Neuronal stem cell (in vitro differentiated cells): ENCODE measurements at regions not wholly inside any gene's neighbourhood (a gene's known extent, or its start where the extent isn't known, plus 50 kb on each side); places are given as distances from the start of the nearest gene placed in this dataset.

Experiments used
- DNase-seq: peaks from one replicate; pipeline ENCODE4 v3.0.0-alpha.2; 2013; ENCODE audit warnings: low spot score
- H2AFZ ChIP-seq: one replicate; pipeline ENCODE4 v1.6.1; 2013; ENCODE audit warnings: mild to moderate bottlenecking, low read length, inconsistent platforms
- H2AK5ac ChIP-seq: 2 replicates; pipeline ENCODE4 v1.6.1; 2013; ENCODE audit warnings: low read depth, mild to moderate bottlenecking, inconsistent platforms, low read length, moderate library complexity, mixed read lengths
- H2BK120ac ChIP-seq: 2 replicates; pipeline ENCODE4 v1.6.1; 2013; ENCODE audit warnings: low read depth, mild to moderate bottlenecking, inconsistent platforms, low read length, moderate library complexity, mixed read lengths
- H2BK12ac ChIP-seq: one replicate; pipeline ENCODE4 v1.6.1; 2013; ENCODE audit warnings: low read length, inconsistent platforms
- H2BK15ac ChIP-seq: 2 replicates; pipeline ENCODE4 v1.6.1; 2013; ENCODE audit warnings: mild to moderate bottlenecking, low read length, inconsistent platforms, mixed read lengths
- H2BK5ac ChIP-seq: one replicate; pipeline ENCODE4 v1.6.1; 2013; ENCODE audit warnings: inconsistent platforms, mild to moderate bottlenecking, low read length, moderate library complexity
- H3K14ac ChIP-seq: one replicate; pipeline ENCODE4 v1.6.1; 2013; ENCODE audit warnings: low read length, inconsistent platforms
- H3K18ac ChIP-seq: 2 replicates; pipeline ENCODE4 v1.6.1; 2013; ENCODE audit warnings: low read length, inconsistent platforms
- H3K23ac ChIP-seq: 2 replicates; pipeline ENCODE4 v1.6.1; 2013; ENCODE audit warnings: low read depth, mild to moderate bottlenecking, mixed read lengths, low read length, inconsistent platforms; ENCODE audit not compliant: poor library complexity
- H3K27ac ChIP-seq: replicated peaks from 3 replicates; pipeline ENCODE4 v1.5.1; 2013; ENCODE audit warnings: low read length, inconsistent platforms
- H3K27me3 ChIP-seq, 3 experiments: 2 replicates each; pipeline ENCODE4 v1.6.1; 2013; ENCODE audit warnings: low read length in 3 of 3, mild to moderate bottlenecking in 2 of 3, inconsistent platforms in 1 of 3, low read depth in 1 of 3, mixed read lengths in 1 of 3, moderate library complexity in 1 of 3; ENCODE audit not compliant: control insufficient read depth in 3 of 3, insufficient read depth in 3 of 3
- H3K36me3 ChIP-seq, 2 donors: replicated peaks in 1 of 2; 2 replicates each; pipeline ENCODE4 v1.6.1; 2013; ENCODE audit warnings: low read length in 2 of 2; ENCODE audit not compliant: control insufficient read depth in 2 of 2, insufficient read depth in 2 of 2
- H3K4ac ChIP-seq: 2 replicates; pipeline ENCODE4 v1.6.1; 2013; ENCODE audit warnings: inconsistent platforms, mild to moderate bottlenecking, low read length, moderate library complexity
- H3K4me1 ChIP-seq, 2 donors: 1 replicate in 1 of 2; 2 replicates in 1 of 2; pipeline ENCODE4 v1.6.1; 2013; ENCODE audit warnings: low read length in 2 of 2, low read depth in 1 of 2; ENCODE audit not compliant: control insufficient read depth in 2 of 2, insufficient read depth in 1 of 2
- H3K4me2 ChIP-seq: one replicate; pipeline ENCODE4 v1.6.1; 2013; ENCODE audit warnings: mild to moderate bottlenecking, low read length, inconsistent platforms; ENCODE audit not compliant: insufficient read depth, poor library complexity, severe bottlenecking
- H3K4me3 ChIP-seq, 2 donors: 2 replicates each; pipeline ENCODE4 v1.5.1; 2013; ENCODE audit warnings: low read length in 2 of 2, mild to moderate bottlenecking in 2 of 2, inconsistent platforms in 1 of 2, moderate library complexity in 1 of 2
- H3K79me1 ChIP-seq: one replicate; pipeline ENCODE4 v1.6.1; 2013; ENCODE audit warnings: low read depth, mild to moderate bottlenecking, inconsistent platforms, low read length, moderate library complexity
- H3K9ac ChIP-seq: one replicate; pipeline ENCODE4 v1.6.1; 2013; ENCODE audit warnings: mild to moderate bottlenecking, low read depth, low read length, inconsistent platforms; ENCODE audit not compliant: poor library complexity
- H3K9me3 ChIP-seq, 2 donors: replicated peaks in 1 of 2; 2 replicates each; pipeline versions ENCODE3 to v1.6.1; 2013; ENCODE audit warnings: low read length in 2 of 2, mild to moderate bottlenecking in 2 of 2, inconsistent platforms in 1 of 2, low read depth in 1 of 2, mixed read lengths in 1 of 2, moderate library complexity in 1 of 2; ENCODE audit not compliant: control insufficient read depth in 2 of 2, insufficient read depth in 1 of 2
- H4K8ac ChIP-seq: one replicate; pipeline ENCODE4 v1.6.1; 2013; ENCODE audit warnings: low read depth, mild to moderate bottlenecking, inconsistent platforms, low read length, moderate library complexity
- H4K91ac ChIP-seq: one replicate; pipeline ENCODE4 v1.6.1; 2013; ENCODE audit warnings: low read length, low read depth, mild to moderate bottlenecking, inconsistent platforms; ENCODE audit not compliant: poor library complexity
- WGBS, 2 donors: extraction: QIAGEN DNeasy Blood & Tissue Kit; methylation state at CpG; one replicate each; pipeline ENCODE4 v1.1.7; 2013; ENCODE audit warnings: missing lambda C conversion rate in 2 of 2, mixed read lengths in 1 of 2; ENCODE audit not compliant: insufficient read length in 2 of 2, insufficient replicate concordance in 1 of 2; ENCODE audit errors: extremely low coverage in 2 of 2; 5-methylcytosine and 5-hydroxymethylcytosine counted together

- no peak overlapping the region for H2BK15ac ChIP-seq
- WGBS, 2 donors, result no CpG with 5 or more reads among the region's 4 CpGs
Observed at GRCh38 chr18:55139836-55140235, 180.6 kb upstream of the CCDC68 start.

GRCh38 chr18:55139307-55139706 lies 180.0 kb upstream of the CCDC68 start:
- Histone ChIP-seq H2AK5ac (no peak overlapping the region), H3K79me1 (no peaks in the 10 kb centered on the region), H3K18ac (no peak overlapping the region), H3K4me3 (no peak overlapping the region), H3K14ac (no peak overlapping the region), H3K27ac (no peak overlapping the region), H4K8ac (no peak overlapping the region), H2BK15ac (no peak overlapping the region), H2BK120ac (no peak overlapping the region), H3K4me2 (no peak overlapping the region), H3K23ac (no peak overlapping the region), H3K4ac (no peak overlapping the region), H3K27me3 (no peaks in the 10 kb centered on the region), H3K36me3 (no peaks in the 10 kb centered on the region), H2AFZ (no peak overlapping the region), H3K9me3 (no peaks in the 10 kb centered on the region), H2BK5ac (no peak overlapping the region), H3K4me1 (no peaks in the 10 kb centered on the region), H3K9ac (no peak overlapping the region), H4K91ac (no peak overlapping the region), H2BK12ac (no peak overlapping the region)
- no peak for DNase-seq

More at GRCh38 chr18:55139836-55140235, 180.6 kb upstream of the CCDC68 start:
- Histone ChIP-seq H3K9ac (no peak overlapping the region), H2BK5ac (no peak overlapping the region), H3K79me1 (no peaks in the 10 kb centered on the region), H3K27me3 (no peaks in the 10 kb centered on the region), H3K9me3 (no peaks in the 10 kb centered on the region), H3K4me2 (no peak overlapping the region), H3K14ac (no peak overlapping the region), H3K4ac (no peak overlapping the region), H2BK12ac (no peak overlapping the region), H3K4me1 (no peaks in the 10 kb centered on the region), H2AFZ (no peak overlapping the region), H2AK5ac (no peak overlapping the region), H4K91ac (no peak overlapping the region), H3K4me3 (no peak overlapping the region), H3K36me3 (no peaks in the 10 kb centered on the region), H3K23ac (no peak overlapping the region), H3K18ac (no peak overlapping the region), H3K27ac (no peak overlapping the region), H2BK120ac (no peak overlapping the region), H4K8ac (no peak overlapping the region)
- no peak for DNase-seq

- H3K79me1 ChIP-seq, result no peaks in the 10 kb centered on the region
- no CpG with 5 or more reads among the region's 4 CpGs for WGBS, 2 donors
Observed at GRCh38 chr18:55138401-55138800, 179.1 kb upstream of the CCDC68 start.

GRCh38 chr18:55137602-55138001 lies 178.3 kb upstream of the CCDC68 start:
- no peaks in the 10 kb centered on the region for H3K9me3 ChIP-seq
- no peak overlapping the region for H2BK5ac ChIP-seq
- no peak overlapping the region for H2BK15ac ChIP-seq
- no CpG with 5 or more reads among the region's 2 CpGs for WGBS, 2 donors
- H3K27ac ChIP-seq, result no peak overlapping the region
- no peak overlapping the region for H4K91ac ChIP-seq
- H4K8ac ChIP-seq, result no peak overlapping the region
- DNase-seq, result no peak
- H3K18ac ChIP-seq, result no peak overlapping the region
- no peak overlapping the region for H2BK120ac ChIP-seq
- H3K4me2 ChIP-seq, result no peak overlapping the region
- H3K4me3 ChIP-seq, result no peak overlapping the region
- no peak overlapping the region for H3K9ac ChIP-seq
- H2AK5ac ChIP-seq, result no peak overlapping the region
- H3K4me1 ChIP-seq, result no peaks in the 10 kb centered on the region
- H3K79me1 ChIP-seq, result no peaks in the 10 kb centered on the region
- no peak overlapping the region for H2AFZ ChIP-seq
- H3K36me3 ChIP-seq, result no peaks in the 10 kb centered on the region
- H3K14ac ChIP-seq, result no peak overlapping the region
- H2BK12ac ChIP-seq, result no peak overlapping the region
- no peaks in the 10 kb centered on the region for H3K27me3 ChIP-seq
- no peak overlapping the region for H3K4ac ChIP-seq
- H3K23ac ChIP-seq, result no peak overlapping the region

More at GRCh38 chr18:55138401-55138800, 179.1 kb upstream of the CCDC68 start:
- Histone ChIP-seq H2AK5ac (no peak overlapping the region), H3K27ac (no peak overlapping the region), H3K4me2 (no peak overlapping the region), H3K4me1 (no peaks in the 10 kb centered on the region), H2BK120ac (no peak overlapping the region), H3K36me3 (no peaks in the 10 kb centered on the region), H2BK12ac (no peak overlapping the region), H3K18ac (no peak overlapping the region), H3K9me3 (no peaks in the 10 kb centered on the region), H3K27me3 (no peaks in the 10 kb centered on the region), H3K23ac (no peak overlapping the region), H3K9ac (no peak overlapping the region), H2BK5ac (no peak overlapping the region), H3K4ac (no peak overlapping the region), H3K14ac (no peak overlapping the region), H4K8ac (no peak overlapping the region), H2AFZ (no peak overlapping the region), H2BK15ac (no peak overlapping the region), H3K4me3 (no peak overlapping the region), H4K91ac (no peak overlapping the region)
- no peak for DNase-seq
